NOMO-1 treated with DMSO at 0.1 percent for 48 hours (cell line): ENCODE measurements at regions not wholly inside any gene's neighbourhood (a gene's known extent, or its start where the extent isn't known, plus 50 kb on each side); places are given as distances from the start of the nearest gene placed in this dataset.
A peak's percentile ranks its signal among the peaks of the same experiment; 100 is the strongest.

Experiments used
- DNase-seq: peaks from one replicate; lab custom pipeline; 2025; ENCODE audit not compliant: unreplicated experiment; lab: John Stamatoyannopoulos, UW

GRCh38 chr9:90012949-90013348 lies 408.1 kb downstream of the GADD45G start:
- no peak for DNase-seq

- no peak for DNase-seq
These were observed 409.0 kb downstream of the GADD45G start for GRCh38 chr9:90013778-90014177.

- no peak for DNase-seq
These were observed 409.6 kb downstream of the GADD45G start for GRCh38 chr9:90014421-90014820.

- DNase-seq = no peak
These were observed 411.5 kb downstream of the GADD45G start for GRCh38 chr9:90016272-90016671.

GRCh38 chr9:90017679-90018078 lies 412.9 kb downstream of the GADD45G start:
- no peak for DNase-seq

- no peak for DNase-seq
These were observed 413.9 kb downstream of the GADD45G start for GRCh38 chr9:90018688-90019087.

GRCh38 chr9:90019626-90020025 lies 414.8 kb downstream of the GADD45G start:
- no peak for DNase-seq

GRCh38 chr9:90020276-90020871 lies 415.6 kb downstream of the GADD45G start:
- no peak for DNase-seq

- DNase-seq = no peak
These were observed 416.5 kb downstream of the GADD45G start for GRCh38 chr9:90021216-90021906.

- no peak for DNase-seq
These were observed 417.7 kb downstream of the GADD45G start for GRCh38 chr9:90022474-90022873.

GRCh38 chr9:90023861-90024260 lies 419.0 kb downstream of the GADD45G start:
- no peak for DNase-seq

- DNase-seq = peak; percentile 33
These were observed 419.6 kb downstream of the GADD45G start for GRCh38 chr9:90024409-90024808.

GRCh38 chr9:90024823-90025222 lies 420.0 kb downstream of the GADD45G start:
- no peak for DNase-seq

- no peak for DNase-seq
These were observed 421.0 kb downstream of the GADD45G start for GRCh38 chr9:90025816-90026215.

- DNase-seq = no peak
These were observed 422.5 kb downstream of the GADD45G start for GRCh38 chr9:90027296-90027790.

GRCh38 chr9:90029386-90029785 lies 424.6 kb downstream of the GADD45G start:
- DNase-seq = no peak

GRCh38 chr9:90029996-90030395 lies 425.2 kb downstream of the GADD45G start:
- no peak for DNase-seq

GRCh38 chr9:90032296-90033027 lies 427.6 kb downstream of the GADD45G start:
- DNase-seq = no peak

GRCh38 chr9:90033028-90033650 lies 428.3 kb downstream of the GADD45G start:
- DNase-seq = no peak

- DNase-seq = no peak
These were observed 429.3 kb downstream of the GADD45G start for GRCh38 chr9:90034071-90034470.

- no peak for DNase-seq
These were observed 430.7 kb downstream of the GADD45G start for GRCh38 chr9:90035471-90035870.
